K562 (cell line): ENCODE measurements at regions not wholly inside any gene's neighbourhood (a gene's known extent, or its start where the extent isn't known, plus 50 kb on each side); places are given as distances from the start of the nearest gene placed in this dataset.

Experiments used
- ATAC-seq: fragments of 200-7000 bp; cut with Tn5 transposase; 3 replicates; pipeline ENCODE4 v1.9.1; 2020; ENCODE audit warnings: moderate library complexity
- BruUV-seq: library from RNA; stranded (reverse); fragments of 400-500 nt; replicated peaks from 2 replicates; lab custom pipeline; 2021; lab: Mats Ljungman, UMichigan
- CTCF ChIA-PET: fragments of 300-600 bp; formaldehyde crosslinking; extraction: SDS; loops from one replicate; lab custom pipeline; 2021; ENCODE audit warnings: low intra/inter-chr PET ratio; lab: Yijun Ruan, JAX
- POLR2A ChIA-PET: fragments of 300-600, 350-650 bp; sonication (Branson Sonifier 250); formaldehyde crosslinking; extraction: SDS; loops from one replicate; lab custom pipeline; 2021; ENCODE audit warnings: antibody characterized with exemption, inconsistent platforms; lab: Yijun Ruan, JAX
- DNase-seq, 4 experiments: peaks; one replicate each; pipeline versions ENCODE4 v3.0.0 to v3.0.0-alpha.2; 2011 to 2018; ENCODE audit warnings: low spot score in 3 of 4, mixed read lengths in 3 of 4; ENCODE audit errors: extremely low read depth in 1 of 4
- FAIRE-seq: peaks from 2 replicates; lab custom pipeline; 2011; peaks lifted over from hg19 to GRCh38; lab: Jason Lieb, UNC
- H2AFZ ChIP-seq: 2 replicates; pipeline ENCODE4 v1.6.0; 2011; ENCODE audit warnings: low read depth, low read length, control low read depth, inconsistent platforms
- H3K27ac ChIP-seq: fragments of 200-600 bp; 3 replicates; pipeline ENCODE4 v1.8.0; 2011; ENCODE audit warnings: low read depth, mild to moderate bottlenecking, control low read depth, inconsistent platforms, low read length, moderate library complexity, mixed read lengths; ENCODE audit errors: extremely low read depth
- H3K27me3 ChIP-seq, 2 experiments: fragments of 300-600 bp in 1 of 2; 2 replicates in 1 of 2; 3 replicates in 1 of 2; pipeline versions ENCODE4 v1.6.0 to v1.8.0; 2011; ENCODE audit warnings: inconsistent platforms in 2 of 2, low read length in 2 of 2, mild to moderate bottlenecking in 1 of 2, mixed read lengths in 1 of 2, moderate library complexity in 1 of 2; ENCODE audit not compliant: control insufficient read depth in 2 of 2, insufficient read depth in 2 of 2
- H3K36me3 ChIP-seq: fragments of 300-600 bp; 3 replicates; pipeline ENCODE4 v1.8.0; 2011; ENCODE audit warnings: mild to moderate bottlenecking, low read length, inconsistent platforms; ENCODE audit not compliant: control insufficient read depth, insufficient read depth
- H3K4me1 ChIP-seq, 2 experiments: fragments of 200-600 bp in 1 of 2; replicated peaks in 1 of 2; 2 replicates in 1 of 2; 3 replicates in 1 of 2; pipeline versions ENCODE4 v1.5.1 to v1.8.0; 2011; ENCODE audit warnings: inconsistent platforms in 2 of 2, low read length in 2 of 2, mild to moderate bottlenecking in 1 of 2, mixed read lengths in 1 of 2, moderate library complexity in 1 of 2; ENCODE audit not compliant: control insufficient read depth in 2 of 2, insufficient read depth in 2 of 2
- H3K4me2 ChIP-seq: 2 replicates; pipeline ENCODE4 v1.6.1; 2011; ENCODE audit warnings: low read length, control low read depth, inconsistent platforms, mixed read lengths; ENCODE audit not compliant: insufficient read depth
- H3K4me3 ChIP-seq: fragments of 200-600 bp; sonication (generic), shearing (Covaris generic); 2 replicates; pipeline ENCODE4 v1.5.1; 2016; ENCODE audit warnings: control low read depth, inconsistent platforms
- H3K79me2 ChIP-seq: fragments of 200-600 bp; 3 replicates; pipeline ENCODE4 v1.8.0; 2011; ENCODE audit warnings: low read length, inconsistent platforms; ENCODE audit not compliant: control insufficient read depth, insufficient read depth
- H3K9ac ChIP-seq, 2 experiments: 2 replicates each; pipeline versions ENCODE4 v1.6.0 to v1.6.1; 2011; ENCODE audit warnings: low read depth in 2 of 2, low read length in 2 of 2, control low read depth in 1 of 2, inconsistent platforms in 1 of 2, mild to moderate bottlenecking in 1 of 2, mixed read lengths in 1 of 2; ENCODE audit not compliant: insufficient read depth in 1 of 2
- H3K9me1 ChIP-seq: one replicate; pipeline ENCODE4 v1.6.0; 2011; ENCODE audit warnings: inconsistent platforms, mild to moderate bottlenecking, low read length, moderate library complexity; ENCODE audit not compliant: control insufficient read depth, insufficient read depth
- H3K9me3 ChIP-seq: replicated peaks from 2 replicates; pipeline ENCODE4 v1.5.1; 2011; ENCODE audit warnings: low read depth, low read length, inconsistent platforms; ENCODE audit not compliant: control insufficient read depth, insufficient read depth
- H4K20me1 ChIP-seq: replicated peaks from 2 replicates; pipeline ENCODE4 v1.6.1; 2011; ENCODE audit warnings: low read length, inconsistent platforms, mixed read lengths; ENCODE audit not compliant: control insufficient read depth, insufficient read depth
- HDAC6 ChIP-seq: IDR thresholded peaks from 2 replicates; pipeline ENCODE4 v1.6.1; 2012; ENCODE audit warnings: low read depth, mild to moderate bottlenecking, control low read depth, inconsistent platforms, low read length, moderate library complexity
- NR4A1 ChIP-seq, 2 experiments: fragments of 250-450 bp in 1 of 2; fragments of 450-650 bp in 1 of 2; sonication (Bioruptor Pico) in 1 of 2; IDR thresholded peaks; 2 replicates each; pipeline versions ENCODE4 v1.4.0 to v1.6.1; 2016 to 2020; ENCODE audit warnings: mild to moderate bottlenecking in 2 of 2, missing compliant biosample characterization in 1 of 2, missing genetic modification characterization in 1 of 2, moderate library complexity in 1 of 2
- SMARCC2 ChIP-seq: fragments of 450-650 bp; IDR thresholded peaks from 2 replicates; pipeline ENCODE4 v1.6.1; 2017; ENCODE audit warnings: antibody characterized with exemption, moderate library complexity, mild to moderate bottlenecking, low read depth
- SNRNP70 ChIP-seq: fragments of 200-400 bp; formaldehyde crosslinking; optimal IDR thresholded peaks from 2 replicates; pipeline ENCODE3; 2017; ENCODE audit warnings: low read depth, low read length
- SRSF7 ChIP-seq: fragments of 200-400 bp; formaldehyde crosslinking; optimal IDR thresholded peaks from 2 replicates; pipeline ENCODE3; 2017; ENCODE audit warnings: mild to moderate bottlenecking, low read depth, low read length
- TOE1 ChIP-seq, 2 experiments: fragments of 450-650 bp in 1 of 2; sonication (generic) in 1 of 2; formaldehyde crosslinking in 1 of 2; IDR thresholded peaks; 2 replicates each; pipeline versions ENCODE4 v1.7.1 to v1.8.0; 2016 to 2022; ENCODE audit warnings: borderline replicate concordance in 2 of 2, mild to moderate bottlenecking in 2 of 2, antibody characterized with exemption in 1 of 2, inconsistent platforms in 1 of 2, low read depth in 1 of 2, missing genetic modification reagents in 1 of 2, moderate library complexity in 1 of 2
- WGBS: fragments of 100-300 bp; shearing (Covaris generic); methylation state at CpG from one replicate; pipeline ENCODE4 v1.1.6; 2016; ENCODE audit warnings: low coverage, mixed read lengths; ENCODE audit not compliant: insufficient coverage; ENCODE audit errors: missing lambda C conversion rate; 5-methylcytosine and 5-hydroxymethylcytosine counted together
- in situ Hi-C: fragments of 300-500 bp; cut with MboI; formaldehyde crosslinking; loops from 4 replicates; pipeline ENCODE4 v1.15.0; 2018; ENCODE audit warnings: inconsistent platforms, mixed read lengths
- intact Hi-C: fragments of 100-400 bp; cut with micrococcal nuclease; formaldehyde crosslinking; loops from 2 replicates; pipeline ENCODE4 v1.14.2; 2022

DNA sequence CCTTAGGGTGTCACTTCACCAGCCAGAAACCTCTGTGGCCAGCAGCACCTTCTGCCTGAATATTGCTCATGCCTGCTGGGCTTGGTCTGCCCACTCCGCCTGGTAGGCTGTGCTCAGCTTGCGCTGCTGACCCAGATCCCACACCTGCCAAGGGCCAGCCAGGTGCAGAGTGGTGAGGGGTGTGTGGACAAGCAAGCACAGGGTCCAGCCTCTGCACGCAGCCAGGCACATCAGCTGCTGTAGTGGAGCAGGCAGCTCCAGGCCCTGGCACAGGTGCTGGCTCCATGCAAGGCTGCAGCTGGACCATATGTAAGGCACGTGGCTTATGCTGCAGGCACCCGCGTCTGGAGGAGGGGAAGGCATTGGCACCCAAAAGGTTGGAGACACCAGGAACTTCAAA lies 567.4 kb downstream of the INHBA start:
- Histone ChIP-seq H3K4me3 (no peak overlapping the region), H3K36me3 (no peaks in the 10 kb centered on the region), H3K27ac (no peak overlapping the region), H3K9me1 (no peaks in the 10 kb centered on the region), H3K9me3 (no peaks in the 10 kb centered on the region), H3K79me2 (no peaks in the 10 kb centered on the region), H3K9ac (no peak overlapping the region), H4K20me1 (no peaks in the 10 kb centered on the region), H3K27me3 (no peaks in the 10 kb centered on the region), H3K4me1 (no peaks in the 10 kb centered on the region; a peak in 1 of 5 replicates), H3K4me2 (no peak overlapping the region), H2AFZ (no peak overlapping the region)
- ChIA-PET POLR2A (no interaction called here), CTCF (no interaction called here)
- WGBS, result 0% methylated on average over 3 of the region's 6 CpGs
- intact Hi-C loops (no loop called here), in situ Hi-C loops (no loop called here)
- ATAC-seq, result no peak
- BruUV-seq, result no TSS peak
- no peak for FAIRE-seq
- DNase-seq, result no peak
- no peak for TF ChIP-seq HDAC6
- no peak for TF ChIP-seq SRSF7
- no peak for TF ChIP-seq NR4A1 (CRISPR knock-in tag; IDR thresholded peaks at IDR 0.05)
- TF ChIP-seq NR4A1 (tag; IDR thresholded peaks at IDR 0.05), result no peak
- no peak for TF ChIP-seq TOE1 (IDR thresholded peaks at IDR 0.05; ENCODE audit: borderline replicate concordance)
- TF ChIP-seq TOE1 (CRISPR knock-in tag; IDR thresholded peaks at IDR 0.05; ENCODE audit: borderline replicate concordance, low read depth), result no peak
- no peak for TF ChIP-seq SMARCC2
- no peak for TF ChIP-seq SNRNP70
